AG04449 (cell line): ENCODE measurements at regions not wholly inside any gene's neighbourhood (a gene's known extent, or its start where the extent isn't known, plus 50 kb on each side); places are given as distances from the start of the nearest gene placed in this dataset.

Experiments
- CTCF ChIA-PET: fragments of 350-600 bp; formaldehyde crosslinking; extraction: SDS; loops from one replicate; lab custom pipeline; 2021; ENCODE audit warnings: antibody characterized with exemption; lab: Yijun Ruan, JAX
- POLR2A ChIA-PET: fragments of 400-600, 350-600 bp; formaldehyde crosslinking; extraction: SDS; loops from one replicate; lab custom pipeline; 2020; ENCODE audit warnings: antibody characterized with exemption, inconsistent platforms; lab: Yijun Ruan, JAX
- DNase-seq: peaks from one replicate; pipeline ENCODE4 v3.0.0-alpha.2; 2010; ENCODE audit warnings: low read depth, low spot score
- H3K4me3 ChIP-seq: 2 replicates; pipeline ENCODE4 v1.5.1; 2011; ENCODE audit warnings: low read depth, mild to moderate bottlenecking, control low read depth, low read length
- TF ChIP-seq, protein P1 (sequence below): IDR thresholded peaks from one replicate; pipeline ENCODE4 v1.5.1; 2011; ENCODE audit warnings: mild to moderate bottlenecking, moderate library complexity, low read length, control low read depth, inconsistent platforms; ENCODE audit not compliant: insufficient read depth; ENCODE audit errors: missing control alignments

GRCh38 chr2:81903534-81903933 lies 1599.0 kb upstream of the LRRTM1 start:
- no peak for DNase-seq
- ChIA-PET CTCF (no interaction called here), POLR2A (no interaction called here)
- TF ChIP-seq, protein P1, sequence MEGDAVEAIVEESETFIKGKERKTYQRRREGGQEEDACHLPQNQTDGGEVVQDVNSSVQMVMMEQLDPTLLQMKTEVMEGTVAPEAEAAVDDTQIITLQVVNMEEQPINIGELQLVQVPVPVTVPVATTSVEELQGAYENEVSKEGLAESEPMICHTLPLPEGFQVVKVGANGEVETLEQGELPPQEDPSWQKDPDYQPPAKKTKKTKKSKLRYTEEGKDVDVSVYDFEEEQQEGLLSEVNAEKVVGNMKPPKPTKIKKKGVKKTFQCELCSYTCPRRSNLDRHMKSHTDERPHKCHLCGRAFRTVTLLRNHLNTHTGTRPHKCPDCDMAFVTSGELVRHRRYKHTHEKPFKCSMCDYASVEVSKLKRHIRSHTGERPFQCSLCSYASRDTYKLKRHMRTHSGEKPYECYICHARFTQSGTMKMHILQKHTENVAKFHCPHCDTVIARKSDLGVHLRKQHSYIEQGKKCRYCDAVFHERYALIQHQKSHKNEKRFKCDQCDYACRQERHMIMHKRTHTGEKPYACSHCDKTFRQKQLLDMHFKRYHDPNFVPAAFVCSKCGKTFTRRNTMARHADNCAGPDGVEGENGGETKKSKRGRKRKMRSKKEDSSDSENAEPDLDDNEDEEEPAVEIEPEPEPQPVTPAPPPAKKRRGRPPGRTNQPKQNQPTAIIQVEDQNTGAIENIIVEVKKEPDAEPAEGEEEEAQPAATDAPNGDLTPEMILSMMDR = no peak
- no peak overlapping the region for H3K4me3 ChIP-seq

DNA sequence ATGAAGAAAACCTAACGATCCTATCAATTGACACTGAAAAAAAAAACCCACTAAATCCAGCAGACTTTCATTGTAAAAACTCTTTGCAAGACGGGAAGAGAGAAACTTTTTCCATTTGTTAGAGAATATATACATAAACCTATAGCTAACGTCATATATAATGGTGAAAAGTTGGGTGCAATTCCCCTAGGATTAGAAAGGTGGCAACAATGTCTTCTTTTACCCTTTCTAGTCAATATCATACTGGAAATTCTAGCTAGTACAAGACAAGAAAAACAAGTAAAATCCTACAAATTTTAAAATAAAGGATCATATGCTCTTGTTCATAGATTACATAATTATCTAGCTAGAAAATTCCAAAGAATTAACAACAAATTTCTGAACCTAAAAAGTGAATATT lies 1596.5 kb upstream of the LRRTM1 start:
- CTCF ChIA-PET = no interaction called here
- TF ChIP-seq, protein P1 = no peak
- no peak for DNase-seq
- POLR2A ChIA-PET = no interaction called here
- H3K4me3 ChIP-seq = no peak overlapping the region

GRCh38 chr2:81895620-81896250 lies 1591.2 kb upstream of the LRRTM1 start:
- TF ChIP-seq, protein P1 = no peak
- ChIA-PET CTCF (no interaction called here), POLR2A (no interaction called here)
- no peak for DNase-seq
- no peak overlapping the region for H3K4me3 ChIP-seq

- ChIA-PET POLR2A (no interaction called here), CTCF (no interaction called here)
- TF ChIP-seq, protein P1 = no peak
- no peak for DNase-seq
- H3K4me3 ChIP-seq = no peak overlapping the region
Observed at GRCh38 chr2:81894451-81894990, 1590.0 kb upstream of the LRRTM1 start.

- DNase-seq = no peak
- ChIA-PET POLR2A (no interaction called here), CTCF (no interaction called here)
- no peak overlapping the region for H3K4me3 ChIP-seq
- TF ChIP-seq, protein P1 = no peak
Observed at GRCh38 chr2:81876624-81877023, 1572.1 kb upstream of the LRRTM1 start.

GRCh38 chr2:81872006-81872405 lies 1567.5 kb upstream of the LRRTM1 start:
- no peak for DNase-seq
- POLR2A ChIA-PET = no interaction called here
- TF ChIP-seq, protein P1 = no peak
- no peak overlapping the region for H3K4me3 ChIP-seq
- CTCF ChIA-PET = no interaction called here
